Mucosa of descending colon (tissue), 3 donors: ENCODE measurements at regions not wholly inside any gene's neighbourhood (a gene's known extent, or its start where the extent isn't known, plus 50 kb on each side); places are given as distances from the start of the nearest gene placed in this dataset.
"Not testable (repeated sequence)": the region's sequence is repeated elsewhere in the genome, so short reads cannot be mapped to it uniquely, and the experiment has no call there.

Source experiments
- ATAC-seq: fragments of 200-7000 bp; cut with Tn5 transposase; one replicate; pipeline ENCODE4 v1.9.1; 2020; ENCODE audit warnings: mild to moderate bottlenecking, moderate library complexity
- DNase-seq, 3 donors: peaks; one replicate each; pipeline ENCODE4 v3.0.0-alpha.2; 2020
- H3K36me3 ChIP-seq: fragments of 200-600 bp; one replicate; pipeline ENCODE4 v1.8.0; 2021; ENCODE audit warnings: low read depth, mild to moderate bottlenecking
- H3K4me1 ChIP-seq: fragments of 200-600 bp; one replicate; pipeline ENCODE4 v1.8.0; 2021; ENCODE audit warnings: low read depth, mild to moderate bottlenecking
- H3K4me3 ChIP-seq: fragments of 200-600 bp; one replicate; pipeline ENCODE4 v1.8.0; 2021; ENCODE audit warnings: mild to moderate bottlenecking
- H3K9me3 ChIP-seq: fragments of 200-600 bp; one replicate; pipeline ENCODE4 v1.8.0; 2021; ENCODE audit warnings: mild to moderate bottlenecking
- intact Hi-C, 2 donors: fragments of 100-400 bp; cut with DNase I in 1 of 2; cut with micrococcal nuclease in 1 of 2; formaldehyde crosslinking; loops; one replicate each; pipeline versions ENCODE4 v1.11.0 to v1.11.1; 2022; cut with DNase I, micrococcal nuclease
- TF ChIP-seq, protein P1 (sequence below): fragments of 200-600 bp; IDR thresholded peaks from one replicate; pipeline ENCODE4 v1.8.0; 2022; ENCODE audit warnings: antibody characterized with exemption, mild to moderate bottlenecking
- donor health status: DM: no; HTN: no; CAD: no; lungs with moderate emphysema.
- donor health status: DM: no; HTN: no; CAD: no.
- donor health status: DM: no; HTN: yes; CAD: no.

DNA sequence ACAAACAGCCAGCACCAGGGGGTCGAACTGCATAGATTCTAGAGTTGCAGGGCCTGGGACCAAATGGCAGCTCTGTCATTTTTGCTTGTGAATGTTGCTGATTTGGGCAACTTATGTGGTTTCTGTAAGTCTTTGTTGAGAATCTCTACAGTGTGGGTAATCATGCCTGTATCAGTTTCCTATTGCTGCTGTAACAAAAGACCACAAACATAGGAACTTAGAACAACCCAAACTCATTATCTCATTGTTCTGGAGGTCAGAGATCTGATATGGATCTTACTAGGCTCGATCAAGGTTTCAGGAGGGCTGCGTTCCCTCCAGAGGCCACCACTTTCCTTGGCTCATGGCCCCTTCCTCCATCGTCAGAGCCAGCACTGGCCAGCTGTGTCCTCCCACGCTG is 86.8 kb upstream of the SH3BP4 start:
- DNase-seq (no peak), ATAC-seq (no peak)
- Histone ChIP-seq H3K36me3 (no peaks in the 10 kb centered on the region), H3K4me3 (no peak overlapping the region), H3K9me3 (no peaks in the 10 kb centered on the region), H3K4me1 (no peaks in the 10 kb centered on the region)
- intact Hi-C loops, result no loop called here
- TF ChIP-seq, protein P1, sequence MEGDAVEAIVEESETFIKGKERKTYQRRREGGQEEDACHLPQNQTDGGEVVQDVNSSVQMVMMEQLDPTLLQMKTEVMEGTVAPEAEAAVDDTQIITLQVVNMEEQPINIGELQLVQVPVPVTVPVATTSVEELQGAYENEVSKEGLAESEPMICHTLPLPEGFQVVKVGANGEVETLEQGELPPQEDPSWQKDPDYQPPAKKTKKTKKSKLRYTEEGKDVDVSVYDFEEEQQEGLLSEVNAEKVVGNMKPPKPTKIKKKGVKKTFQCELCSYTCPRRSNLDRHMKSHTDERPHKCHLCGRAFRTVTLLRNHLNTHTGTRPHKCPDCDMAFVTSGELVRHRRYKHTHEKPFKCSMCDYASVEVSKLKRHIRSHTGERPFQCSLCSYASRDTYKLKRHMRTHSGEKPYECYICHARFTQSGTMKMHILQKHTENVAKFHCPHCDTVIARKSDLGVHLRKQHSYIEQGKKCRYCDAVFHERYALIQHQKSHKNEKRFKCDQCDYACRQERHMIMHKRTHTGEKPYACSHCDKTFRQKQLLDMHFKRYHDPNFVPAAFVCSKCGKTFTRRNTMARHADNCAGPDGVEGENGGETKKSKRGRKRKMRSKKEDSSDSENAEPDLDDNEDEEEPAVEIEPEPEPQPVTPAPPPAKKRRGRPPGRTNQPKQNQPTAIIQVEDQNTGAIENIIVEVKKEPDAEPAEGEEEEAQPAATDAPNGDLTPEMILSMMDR, result no peak

DNA sequence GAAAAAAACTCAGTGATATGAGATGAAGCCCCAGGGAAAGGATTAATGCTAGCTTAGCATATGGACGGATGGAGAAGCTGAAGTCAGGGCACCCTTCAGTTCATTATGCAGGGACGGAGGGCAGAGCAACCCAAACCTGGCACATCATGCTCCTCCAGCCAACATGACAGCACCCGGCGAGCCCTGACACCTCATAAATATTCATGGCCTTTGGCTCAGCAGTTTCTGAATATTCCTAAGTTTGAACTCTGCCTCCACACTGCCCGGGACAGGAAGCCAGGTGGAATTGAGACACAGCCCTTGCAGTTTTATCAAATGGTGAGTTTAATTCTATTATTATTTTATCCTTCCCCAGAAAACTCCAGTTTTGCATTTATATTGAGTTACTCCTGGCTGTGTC is 87.3 kb upstream of the SH3BP4 start:
- intact Hi-C loops, result no loop called here
- TF ChIP-seq, protein P1, result no peak
- H3K9me3 ChIP-seq, result no peaks in the 10 kb centered on the region
- no peaks in the 10 kb centered on the region for H3K36me3 ChIP-seq
- H3K4me3 ChIP-seq, result no peak overlapping the region
- H3K4me1 ChIP-seq, result no peaks in the 10 kb centered on the region
- DNase-seq (no peak), ATAC-seq (no peak)

DNA sequence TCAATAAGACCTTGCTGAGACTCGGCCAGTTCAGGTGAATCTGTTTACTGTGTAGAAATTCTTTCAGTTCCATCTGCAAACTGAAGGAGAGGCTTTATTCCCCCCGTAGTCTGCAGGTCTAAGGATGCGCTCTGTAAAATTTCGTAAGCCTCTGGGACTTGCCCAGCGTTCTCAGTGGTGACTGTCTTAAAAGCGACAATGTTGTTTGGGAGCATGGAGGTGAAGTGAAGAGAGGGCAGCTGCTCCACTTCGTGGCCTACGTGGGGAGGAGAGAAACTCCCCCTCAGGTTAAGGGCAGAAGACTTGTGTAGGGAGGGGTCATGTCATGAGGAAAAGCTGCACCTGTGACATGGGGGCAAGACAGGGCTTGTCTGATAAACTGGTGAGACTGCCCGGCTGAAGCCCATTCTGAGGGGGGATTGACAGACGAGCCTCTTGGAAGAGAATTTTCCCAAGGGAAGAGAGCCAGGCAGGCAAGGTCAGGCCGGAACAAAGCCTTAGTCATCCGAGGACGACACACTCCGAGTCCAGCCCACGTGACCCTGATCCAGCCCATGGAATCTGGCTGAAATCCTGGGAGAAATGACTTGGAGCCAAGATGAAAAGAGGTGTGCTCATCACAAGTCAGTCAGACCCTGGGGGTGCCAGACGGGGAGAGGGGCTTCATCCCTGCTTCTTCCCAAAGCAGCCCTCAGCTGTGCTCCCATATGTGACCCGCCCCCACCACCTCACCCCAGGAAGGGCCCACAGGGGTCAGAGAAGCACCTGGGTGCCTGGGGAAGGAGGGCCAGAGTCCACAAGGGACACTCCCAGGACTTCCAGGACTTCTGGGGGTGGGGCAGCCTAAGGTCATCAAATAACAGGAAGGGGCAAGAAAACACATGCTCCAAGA is 88.5 kb upstream of the SH3BP4 start:
- ATAC-seq, result peak; percentile 66

DNA sequence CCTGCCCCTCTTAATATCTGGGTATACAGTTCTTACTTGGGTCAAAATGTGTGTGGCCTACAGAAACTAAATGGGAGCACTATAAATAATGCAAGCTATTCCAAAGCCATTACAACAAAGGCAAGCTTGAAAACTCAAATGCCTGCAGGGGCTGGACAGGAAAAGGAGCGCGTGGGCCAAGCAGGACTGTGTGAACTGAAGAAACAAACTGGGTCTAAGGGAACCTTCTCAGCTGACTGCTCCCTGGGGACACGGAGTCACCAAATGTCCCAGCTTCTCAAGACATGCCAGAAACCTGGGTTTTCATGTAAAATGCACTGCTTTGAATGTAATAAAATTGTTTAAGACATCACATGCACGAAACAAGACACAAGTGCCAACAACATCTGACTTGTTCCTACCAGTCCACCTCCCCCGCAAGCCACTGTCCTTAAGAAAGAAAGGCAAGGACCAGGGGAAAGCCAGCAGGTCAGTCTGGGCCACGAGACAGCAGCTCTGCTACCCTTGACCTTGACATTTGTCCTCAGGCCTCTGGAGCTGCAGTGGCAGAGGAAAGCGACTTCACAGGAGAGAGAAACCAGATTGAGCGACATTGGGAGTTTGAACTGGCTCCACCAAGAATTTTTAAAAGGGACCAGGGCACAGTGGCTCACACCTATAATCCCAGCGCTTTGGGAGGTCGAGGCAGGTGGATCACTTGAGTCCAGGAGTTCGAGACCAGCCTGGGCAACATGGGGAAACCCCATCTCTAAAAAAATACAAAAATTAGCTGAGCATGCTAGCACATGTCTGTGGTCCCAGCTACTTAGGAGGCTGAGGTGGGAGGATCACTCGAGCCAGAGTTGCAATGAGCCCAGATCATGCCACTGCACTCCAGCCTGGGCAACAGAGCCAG is 89.7 kb upstream of the SH3BP4 start:
- DNase-seq, result no peak
- TF ChIP-seq, protein P1, result no peak
- Histone ChIP-seq H3K36me3 (no peaks in the 10 kb centered on the region), H3K4me1 (no peaks in the 10 kb centered on the region), H3K4me3 (no peak overlapping the region), H3K9me3 (no peaks in the 10 kb centered on the region)
- intact Hi-C loops, result no loop called here
- no peak for ATAC-seq

More for the DNA sequence above, 88.5 kb upstream of the SH3BP4 start:
- Histone ChIP-seq H3K4me3 (no peak overlapping the region), H3K36me3 (no peaks in the 10 kb centered on the region), H3K9me3 (no peaks in the 10 kb centered on the region), H3K4me1 (no peaks in the 10 kb centered on the region)
- TF ChIP-seq, protein P1, result no peak
- DNase-seq, result peak in 2 of 3 donors; percentile 24 to 35
- intact Hi-C loops, result no loop called here

DNA sequence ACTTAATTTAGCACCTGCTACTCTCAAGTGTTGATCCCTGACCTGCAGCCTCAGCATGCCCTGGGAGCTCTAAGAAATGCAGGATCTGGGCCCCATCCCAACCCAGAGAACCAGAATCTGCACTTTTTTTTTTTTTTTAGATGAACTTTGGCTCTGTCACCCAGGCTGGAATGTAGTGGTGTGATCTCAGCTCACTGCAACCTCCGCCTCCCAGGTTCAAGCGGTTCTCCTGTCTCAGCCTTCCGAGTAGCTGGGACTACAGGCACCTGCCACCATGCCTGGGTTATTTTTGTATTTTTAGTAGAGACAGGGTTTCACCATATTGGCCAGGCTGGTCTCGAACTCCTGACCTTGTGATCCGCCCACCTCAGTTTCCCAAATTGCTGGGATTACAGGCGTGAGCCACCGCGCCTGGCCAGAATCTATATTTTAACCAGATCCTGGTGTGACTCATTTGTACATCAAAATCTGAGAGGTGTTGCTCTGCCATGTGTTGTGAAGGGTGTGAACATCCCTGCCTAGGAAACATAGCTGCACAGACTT is 92.4 kb upstream of the SH3BP4 start:
- DNase-seq, H3K4me3 ChIP-seq, H3K9me3 ChIP-seq, ATAC-seq, intact Hi-C loops, H3K4me1 ChIP-seq, H3K36me3 ChIP-seq: not testable (repeated sequence)
